Skeletal muscle cell (primary cell): ENCODE measurements at regions not wholly inside any gene's neighbourhood (a gene's known extent, or its start where the extent isn't known, plus 50 kb on each side); places are given as distances from the start of the nearest gene placed in this dataset.

Experiments used
- DNase-seq: peaks from one replicate; pipeline ENCODE4 v3.0.0-alpha.2; 2010; ENCODE audit warnings: low read depth
- H3K4me3 ChIP-seq: 2 replicates; pipeline ENCODE4 v1.5.1; 2011; ENCODE audit warnings: low read depth, mild to moderate bottlenecking, control low read depth, low read length, moderate library complexity

DNA sequence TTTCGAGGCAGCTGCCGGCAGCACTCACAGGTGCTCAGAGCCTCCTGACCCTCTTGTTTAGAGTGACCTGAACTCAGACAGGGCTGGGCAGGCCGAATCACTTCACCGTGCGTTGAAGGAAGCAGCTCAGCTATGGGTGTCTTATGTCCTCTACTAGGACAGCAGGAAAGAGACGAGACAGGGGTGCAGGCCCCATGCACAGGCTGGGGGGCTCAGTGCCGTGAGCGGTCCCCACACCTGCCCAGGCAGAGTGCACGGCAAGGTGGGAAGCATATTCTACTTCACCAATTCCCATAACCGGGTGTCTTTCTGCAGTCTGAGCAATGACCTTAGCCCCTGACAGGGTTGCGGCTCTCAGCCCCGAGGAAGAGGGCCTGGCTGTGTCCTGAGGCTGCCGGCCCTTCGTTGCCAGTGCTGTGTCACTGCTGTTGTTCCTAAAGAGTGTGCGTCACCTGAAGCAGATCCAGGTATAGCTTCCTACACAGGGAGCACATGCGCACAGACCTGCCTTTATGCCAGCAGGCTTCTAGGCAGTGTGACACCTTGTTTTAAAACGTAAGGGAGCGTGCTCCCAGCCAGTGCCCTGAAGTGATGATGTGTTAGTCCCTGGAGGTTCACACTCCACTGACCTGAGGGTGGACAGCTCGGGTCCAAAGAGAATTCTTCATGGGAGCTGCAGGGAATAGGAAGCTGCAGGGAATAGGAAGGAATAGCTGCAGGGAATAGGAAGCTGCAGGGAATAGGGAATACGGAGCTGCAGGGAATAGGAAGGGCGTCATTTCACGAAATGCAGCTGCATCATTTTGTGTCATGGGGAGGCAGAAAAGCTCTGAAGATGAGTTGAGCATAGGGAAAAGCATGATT is 207.9 kb upstream of the SALL3 start:
- no peak for DNase-seq
- H3K4me3 ChIP-seq: no peak overlapping the region

- no peak for DNase-seq
- no peak overlapping the region for H3K4me3 ChIP-seq
Observed at GRCh38 chr18:78772360-78773302, 207.0 kb upstream of the SALL3 start.

GRCh38 chr18:78773303-78773755 is 206.3 kb upstream of the SALL3 start:
- DNase-seq: no peak
- H3K4me3 ChIP-seq: no peak overlapping the region

- H3K4me3 ChIP-seq: no peak overlapping the region
- no peak for DNase-seq
Observed at GRCh38 chr18:78773819-78774218, 205.8 kb upstream of the SALL3 start.

- no peak for DNase-seq
- H3K4me3 ChIP-seq: no peak overlapping the region
Observed at GRCh38 chr18:78774741-78775141, 204.9 kb upstream of the SALL3 start.

- no peak overlapping the region for H3K4me3 ChIP-seq
- DNase-seq: no peak
Observed at GRCh38 chr18:78776151-78776550, 203.5 kb upstream of the SALL3 start.

DNA sequence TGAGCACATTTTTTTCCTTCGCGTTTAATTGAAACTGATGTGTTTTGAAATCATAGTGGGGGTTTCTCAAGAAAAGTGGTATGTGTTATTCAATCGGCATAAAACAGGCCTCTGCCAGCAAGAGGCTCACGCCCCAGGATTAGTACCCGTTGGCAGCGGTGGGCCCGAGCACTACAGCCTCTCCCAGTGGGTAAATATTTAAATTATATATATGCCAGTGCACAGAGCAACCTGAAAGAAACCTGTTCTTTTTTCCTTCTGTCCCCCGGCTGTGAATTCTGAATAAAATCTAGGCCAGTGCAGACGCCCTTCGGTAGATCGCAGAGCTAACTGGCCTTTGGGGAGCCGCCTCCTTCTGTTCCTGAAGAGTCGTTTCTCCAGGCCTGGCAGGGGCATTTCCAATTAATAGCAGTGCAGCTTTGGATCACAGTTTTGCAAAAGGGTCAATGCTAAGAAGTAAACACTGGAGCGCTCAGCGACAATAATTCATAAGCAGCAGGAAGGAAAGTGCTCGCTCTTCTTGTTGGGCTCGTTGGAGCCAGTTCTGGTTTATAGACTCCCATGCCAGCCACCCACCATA is 202.8 kb upstream of the SALL3 start:
- DNase-seq: no peak
- H3K4me3 ChIP-seq: no peak overlapping the region

DNA sequence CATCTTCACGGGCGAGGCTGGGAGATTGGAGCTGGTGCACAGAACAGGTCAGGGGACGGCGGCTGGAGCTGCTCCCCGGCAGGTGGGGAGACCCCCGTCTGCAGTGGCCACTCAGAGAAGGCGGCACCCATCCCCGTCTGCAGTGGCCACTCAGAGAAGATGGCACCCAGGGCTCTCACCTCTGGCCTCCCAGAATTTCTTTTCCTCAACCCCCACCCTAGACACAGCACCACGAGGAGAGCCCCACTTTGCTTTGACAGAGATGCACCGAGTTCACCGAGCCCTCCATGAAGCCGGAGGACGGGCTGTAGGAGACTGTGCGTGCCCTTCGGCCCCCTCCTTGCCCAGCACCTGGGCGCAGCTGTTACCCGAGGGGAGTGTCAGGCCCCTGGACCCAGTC is 201.6 kb upstream of the SALL3 start:
- no peak overlapping the region for H3K4me3 ChIP-seq
- no peak for DNase-seq

GRCh38 chr18:78778651-78779050 is 201.0 kb upstream of the SALL3 start:
- no peak for DNase-seq
- H3K4me3 ChIP-seq: no peak overlapping the region

DNA sequence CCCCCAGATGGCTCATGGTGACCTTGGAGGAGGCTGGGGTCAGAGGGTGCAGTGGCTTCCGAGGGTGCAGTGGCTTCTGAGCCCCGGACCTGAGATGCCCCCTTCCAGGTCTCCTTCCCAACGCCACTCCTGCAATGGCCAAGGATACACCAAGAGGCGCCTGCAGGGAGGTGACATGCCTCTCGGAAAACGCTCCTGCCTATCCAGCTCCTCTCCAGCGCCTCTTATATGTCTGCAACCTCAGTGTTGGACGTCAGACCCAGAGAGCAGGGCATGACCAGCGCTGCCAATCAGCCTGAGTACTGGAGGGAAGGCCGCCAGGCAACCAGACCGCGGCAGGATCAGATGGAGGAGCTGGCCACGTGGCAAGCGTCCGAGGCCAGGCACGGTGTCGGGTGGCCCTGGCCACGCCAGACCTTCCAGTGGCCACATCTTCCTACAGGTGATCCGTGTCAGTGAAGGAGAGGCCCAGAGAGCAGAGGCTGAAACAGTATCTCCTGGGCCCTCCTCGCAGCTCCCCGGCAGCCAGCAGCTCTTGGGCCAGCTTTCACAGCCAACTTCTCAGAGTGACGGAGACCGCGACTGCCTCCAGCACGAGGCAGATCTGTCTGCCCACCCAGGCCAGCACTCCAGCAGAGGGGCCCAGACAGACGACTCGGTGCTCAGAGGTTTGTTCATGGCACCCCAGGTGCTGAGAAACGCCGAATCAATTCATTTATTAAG is 199.5 kb upstream of the SALL3 start:
- no peak for DNase-seq
- no peak overlapping the region for H3K4me3 ChIP-seq

- DNase-seq: no peak
- H3K4me3 ChIP-seq: no peak overlapping the region
Observed at GRCh38 chr18:78780719-78781600, 198.7 kb upstream of the SALL3 start.

DNA sequence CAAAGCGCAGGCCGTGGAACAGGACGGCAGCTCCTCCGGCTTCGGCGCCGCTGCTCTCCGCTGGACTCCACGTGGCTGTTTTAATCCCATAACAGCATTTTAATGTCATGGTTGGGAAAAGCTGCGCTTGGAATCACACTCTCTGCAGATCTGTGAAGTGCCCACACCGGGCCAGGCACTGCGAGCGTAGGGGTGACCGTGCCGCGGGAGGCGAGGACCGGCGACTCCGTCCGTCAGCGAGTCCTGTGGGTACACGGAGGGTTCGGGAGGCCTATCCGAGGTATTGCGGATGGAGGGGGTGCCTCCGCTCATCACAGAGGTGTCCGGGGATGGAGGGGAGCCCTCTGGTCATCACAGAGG is 198.0 kb upstream of the SALL3 start:
- H3K4me3 ChIP-seq: no peak overlapping the region
- no peak for DNase-seq

DNA sequence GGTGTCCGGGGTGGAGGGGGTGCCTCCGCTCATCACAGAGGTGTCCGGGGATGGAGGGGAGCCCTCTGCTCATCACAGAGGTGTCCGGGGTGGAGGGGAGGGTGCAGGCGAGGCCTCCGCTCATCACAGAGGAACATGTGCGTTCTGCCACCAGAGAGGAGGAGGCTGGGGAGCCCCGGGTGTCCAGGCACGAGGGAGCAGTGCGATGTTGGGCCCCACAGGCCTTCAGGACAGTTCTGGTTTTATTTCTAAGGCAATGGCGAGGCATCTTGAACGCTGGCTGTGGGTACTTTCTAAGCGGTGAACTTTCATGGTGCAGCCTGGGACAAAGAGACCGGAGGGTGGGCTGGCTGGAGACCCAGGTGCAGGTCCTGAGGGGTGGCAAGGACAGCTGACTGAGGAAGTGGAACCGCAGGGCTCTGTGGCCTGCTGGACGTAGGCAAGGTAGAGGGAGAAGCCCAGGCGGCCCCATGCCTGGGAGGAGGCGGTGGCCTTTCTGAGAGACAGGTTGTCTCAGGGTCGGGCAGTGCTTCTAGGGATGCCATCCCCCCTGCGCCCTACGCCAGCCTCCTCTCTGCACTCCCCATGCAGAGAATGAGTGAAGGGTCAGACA is 196.6 kb upstream of the SALL3 start:
- no peak for DNase-seq

GRCh38 chr18:78783564-78783960 is 196.1 kb upstream of the SALL3 start:
- no peak for DNase-seq
- H3K4me3 ChIP-seq: no peak overlapping the region

More for the DNA sequence above, 196.6 kb upstream of the SALL3 start:
- no peak overlapping the region for H3K4me3 ChIP-seq

DNA sequence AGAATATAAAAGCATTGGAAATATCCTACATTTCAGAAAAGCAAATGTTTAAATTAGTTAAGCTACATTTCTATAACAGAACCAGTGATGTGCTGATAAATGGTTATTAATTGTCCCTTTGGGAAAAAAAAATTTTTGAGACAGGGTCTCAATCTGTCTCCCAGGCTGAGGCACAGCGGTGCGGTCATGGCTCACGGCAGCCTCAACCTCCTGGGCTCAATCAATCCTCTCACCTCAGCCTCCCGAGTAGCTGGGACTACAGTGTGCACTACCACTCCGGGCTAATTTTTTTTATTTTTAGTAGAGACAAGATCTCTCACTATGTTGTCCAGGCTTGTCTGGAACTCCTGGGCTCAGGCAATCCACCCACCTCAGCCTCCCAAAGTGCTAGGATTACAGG is 194.8 kb upstream of the SALL3 start:
- H3K4me3 ChIP-seq: no peak overlapping the region
- no peak for DNase-seq

GRCh38 chr18:78785706-78786105 is 193.9 kb upstream of the SALL3 start:
- no peak overlapping the region for H3K4me3 ChIP-seq
- no peak for DNase-seq

- no peak overlapping the region for H3K4me3 ChIP-seq
- DNase-seq: no peak
Observed at GRCh38 chr18:78786776-78787175, 192.8 kb upstream of the SALL3 start.

DNA sequence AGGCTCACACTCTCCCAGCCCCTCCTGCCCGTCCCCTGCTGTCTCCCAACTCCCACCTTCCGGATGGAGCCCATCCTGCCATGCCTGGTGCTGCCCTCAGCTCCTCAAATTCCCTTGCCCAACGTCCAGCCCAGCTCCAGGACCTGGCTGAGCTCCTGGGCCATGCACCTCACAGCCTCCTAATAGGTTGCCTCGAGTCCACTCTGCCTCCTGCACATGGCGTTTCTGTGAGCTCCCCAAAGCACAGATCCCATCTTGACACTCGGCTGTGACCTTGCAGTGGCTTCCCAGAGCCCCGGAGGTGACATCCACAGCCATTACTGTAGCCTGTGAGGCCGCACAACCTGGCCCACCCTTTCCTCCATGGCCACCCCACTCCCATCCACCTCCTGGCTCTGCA is 191.9 kb upstream of the SALL3 start:
- no peak for DNase-seq
- no peak overlapping the region for H3K4me3 ChIP-seq
